Nephron progenitor cell (in vitro differentiated cells): ENCODE measurements at regions not wholly inside any gene's neighbourhood (a gene's known extent, or its start where the extent isn't known, plus 50 kb on each side); places are given as distances from the start of the nearest gene placed in this dataset.

ENCODE experiments used
- DNase-seq: peaks from one replicate; pipeline ENCODE4 v3.0.0; 2021
- H3K27ac Mint-ChIP-seq: 2 replicates; pipeline ENCODE4 v1.8.0; 2021; ENCODE audit warnings: mild to moderate bottlenecking, moderate library complexity, mixed read lengths
- H3K27me3 Mint-ChIP-seq: 2 replicates; pipeline ENCODE4 v1.8.0; 2021; ENCODE audit warnings: mild to moderate bottlenecking, low read depth, mixed read lengths; ENCODE audit not compliant: poor library complexity
- H3K36me3 Mint-ChIP-seq: 2 replicates; pipeline ENCODE4 v1.8.0; 2021; ENCODE audit warnings: low read depth, mixed read lengths
- H3K4me1 Mint-ChIP-seq: 2 replicates; pipeline ENCODE4 v1.8.0; 2021; ENCODE audit warnings: mixed read lengths
- H3K4me3 Mint-ChIP-seq: 2 replicates; pipeline ENCODE4 v1.8.0; 2021; ENCODE audit warnings: mild to moderate bottlenecking, moderate library complexity, mixed read lengths
- H3K9me3 Mint-ChIP-seq: 2 replicates; pipeline ENCODE4 v1.8.0; 2021; ENCODE audit warnings: mild to moderate bottlenecking, moderate library complexity, mixed read lengths
- CTCF ChIP-seq: fragments of 200-600 bp; sonication (generic); IDR thresholded peaks from 2 replicates; pipeline ENCODE4 v1.5.0; 2021; ENCODE audit warnings: antibody characterized with exemption

GRCh38 chr4:159515314-159516025, 412.6 kb downstream of the RAPGEF2 start:
- no peak for TF ChIP-seq CTCF
- H3K9me3 Mint-ChIP-seq: peaks cover 9% of the 10 kb centered on the region
- no peak for DNase-seq
- peaks cover 6% of the 10 kb centered on the region for H3K4me1 Mint-ChIP-seq
- H3K36me3 Mint-ChIP-seq: no peaks in the 10 kb centered on the region
- no peak overlapping the region for H3K4me3 Mint-ChIP-seq
- H3K27ac Mint-ChIP-seq: no peak overlapping the region
- H3K27me3 Mint-ChIP-seq: no peaks in the 10 kb centered on the region

GRCh38 chr4:159516556-159517140, 413.8 kb downstream of the RAPGEF2 start:
- peaks cover 12% of the 10 kb centered on the region for H3K9me3 Mint-ChIP-seq
- no peak overlapping the region for H3K27ac Mint-ChIP-seq
- TF ChIP-seq CTCF: no peak
- no peak for DNase-seq
- peaks cover 6% of the 10 kb centered on the region for H3K4me1 Mint-ChIP-seq
- no peaks in the 10 kb centered on the region for H3K27me3 Mint-ChIP-seq
- no peaks in the 10 kb centered on the region for H3K36me3 Mint-ChIP-seq
- no peak overlapping the region for H3K4me3 Mint-ChIP-seq

- Mint-ChIP-seq H3K9me3 (peaks cover 25% of the 10 kb centered on the region), H3K27me3 (peaks cover 3% of the 10 kb centered on the region), H3K36me3 (peaks cover 5% of the 10 kb centered on the region), H3K4me1 (peaks cover 6% of the 10 kb centered on the region), H3K4me3 (no peak overlapping the region), H3K27ac (peak overlapping the region; percentile 6)
- DNase-seq: no peak
- TF ChIP-seq CTCF: no peak
Measured at GRCh38 chr4:159520074-159520473, 417.2 kb downstream of the RAPGEF2 start.

- Mint-ChIP-seq H3K27ac (no peak overlapping the region), H3K27me3 (peaks cover 3% of the 10 kb centered on the region), H3K4me1 (no peaks in the 10 kb centered on the region), H3K9me3 (peaks cover 58% of the 10 kb centered on the region), H3K36me3 (peaks cover 5% of the 10 kb centered on the region), H3K4me3 (no peak overlapping the region)
- no peak for TF ChIP-seq CTCF
- no peak for DNase-seq
Measured at GRCh38 chr4:159526172-159526571, 423.3 kb downstream of the RAPGEF2 start.

GRCh38 chr4:159534655-159535054, 431.8 kb downstream of the RAPGEF2 start:
- H3K4me1 Mint-ChIP-seq: peaks cover 9% of the 10 kb centered on the region
- H3K27ac Mint-ChIP-seq: no peak overlapping the region
- H3K36me3 Mint-ChIP-seq: peaks cover 11% of the 10 kb centered on the region
- DNase-seq: no peak
- H3K27me3 Mint-ChIP-seq: no peaks in the 10 kb centered on the region
- no peak overlapping the region for H3K4me3 Mint-ChIP-seq
- TF ChIP-seq CTCF: no peak
- H3K9me3 Mint-ChIP-seq: peaks cover 55% of the 10 kb centered on the region

- DNase-seq: no peak
- peaks cover 17% of the 10 kb centered on the region for H3K4me1 Mint-ChIP-seq
- H3K4me3 Mint-ChIP-seq: no peak overlapping the region
- no peaks in the 10 kb centered on the region for H3K27me3 Mint-ChIP-seq
- no peak overlapping the region for H3K27ac Mint-ChIP-seq
- no peak for TF ChIP-seq CTCF
- H3K36me3 Mint-ChIP-seq: peaks cover 11% of the 10 kb centered on the region
- H3K9me3 Mint-ChIP-seq: peaks cover 32% of the 10 kb centered on the region
Measured at GRCh38 chr4:159538556-159538955, 435.7 kb downstream of the RAPGEF2 start.
